Tibial nerve (tissue), 3 donors: ENCODE measurements at regions not wholly inside any gene's neighbourhood (a gene's known extent, or its start where the extent isn't known, plus 50 kb on each side); places are given as distances from the start of the nearest gene placed in this dataset.

Source experiments
- POLR2A ChIP-seq, 2 donors: fragments of 450-650 bp; IDR thresholded peaks; one replicate each; pipeline ENCODE4 v1.6.1; 2017; ENCODE audit warnings: antibody characterized with exemption in 2 of 2, mild to moderate bottlenecking in 2 of 2, moderate library complexity in 2 of 2
- TF ChIP-seq, protein P1 (sequence below), 5 experiments: fragments of 200-600 bp in 3 of 5; fragments of 450-650 bp in 2 of 5; sonication (generic) in 3 of 5; IDR thresholded peaks; one replicate each; pipeline ENCODE4 v1.5.1; 2016 to 2019; ENCODE audit warnings: antibody characterized with exemption in 5 of 5, mild to moderate bottlenecking in 3 of 5, moderate library complexity in 2 of 5

DNA sequence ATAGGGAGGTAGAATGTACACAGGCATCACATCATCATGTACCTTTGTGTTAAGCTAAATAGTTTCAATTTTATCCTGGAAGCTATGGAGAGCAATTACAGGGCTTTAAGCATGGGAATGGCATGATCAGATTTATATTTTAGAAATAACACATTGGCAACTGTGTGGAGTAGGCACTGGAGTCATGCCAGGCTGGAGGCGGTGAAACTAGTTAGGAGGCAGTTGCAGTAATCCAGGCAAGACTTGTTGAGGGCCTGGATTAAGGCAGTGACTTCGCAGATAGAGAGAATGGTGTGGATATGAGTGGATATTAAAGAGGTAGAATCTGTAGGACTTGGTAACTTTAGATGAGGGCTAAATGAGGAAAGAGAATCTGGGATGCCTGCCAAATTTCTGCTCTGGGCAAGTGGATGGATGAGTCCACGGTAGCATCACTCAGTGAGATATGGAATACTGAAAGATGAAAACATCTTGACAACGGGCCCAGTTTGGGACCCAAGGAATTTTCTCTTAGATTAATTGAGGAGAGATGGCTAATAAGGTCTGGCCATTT, 506.2 kb downstream of the FGF9 start:
- TF ChIP-seq, protein P1, sequence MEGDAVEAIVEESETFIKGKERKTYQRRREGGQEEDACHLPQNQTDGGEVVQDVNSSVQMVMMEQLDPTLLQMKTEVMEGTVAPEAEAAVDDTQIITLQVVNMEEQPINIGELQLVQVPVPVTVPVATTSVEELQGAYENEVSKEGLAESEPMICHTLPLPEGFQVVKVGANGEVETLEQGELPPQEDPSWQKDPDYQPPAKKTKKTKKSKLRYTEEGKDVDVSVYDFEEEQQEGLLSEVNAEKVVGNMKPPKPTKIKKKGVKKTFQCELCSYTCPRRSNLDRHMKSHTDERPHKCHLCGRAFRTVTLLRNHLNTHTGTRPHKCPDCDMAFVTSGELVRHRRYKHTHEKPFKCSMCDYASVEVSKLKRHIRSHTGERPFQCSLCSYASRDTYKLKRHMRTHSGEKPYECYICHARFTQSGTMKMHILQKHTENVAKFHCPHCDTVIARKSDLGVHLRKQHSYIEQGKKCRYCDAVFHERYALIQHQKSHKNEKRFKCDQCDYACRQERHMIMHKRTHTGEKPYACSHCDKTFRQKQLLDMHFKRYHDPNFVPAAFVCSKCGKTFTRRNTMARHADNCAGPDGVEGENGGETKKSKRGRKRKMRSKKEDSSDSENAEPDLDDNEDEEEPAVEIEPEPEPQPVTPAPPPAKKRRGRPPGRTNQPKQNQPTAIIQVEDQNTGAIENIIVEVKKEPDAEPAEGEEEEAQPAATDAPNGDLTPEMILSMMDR (IDR thresholded peaks at IDR 0.05), result no peak
- TF ChIP-seq POLR2A (IDR thresholded peaks at IDR 0.05), result no peak
